Nephron (organoid): ENCODE measurements at regions not wholly inside any gene's neighbourhood (a gene's known extent, or its start where the extent isn't known, plus 50 kb on each side); places are given as distances from the start of the nearest gene placed in this dataset.

Experiments
- H3K27ac Mint-ChIP-seq, 3 experiments: 2 replicates each; pipeline ENCODE4 v1.8.0; 2020; ENCODE audit warnings: mixed read lengths in 3 of 3, mild to moderate bottlenecking in 2 of 3, moderate library complexity in 1 of 3
- H3K27me3 Mint-ChIP-seq: 2 replicates; pipeline ENCODE4 v1.8.0; 2021; ENCODE audit warnings: low read depth, mild to moderate bottlenecking, moderate library complexity, mixed read lengths
- H3K36me3 Mint-ChIP-seq: 2 replicates; pipeline ENCODE4 v1.8.0; 2020; ENCODE audit warnings: low read depth, mixed read lengths
- H3K4me1 Mint-ChIP-seq: 2 replicates; pipeline ENCODE4 v1.8.0; 2020; ENCODE audit warnings: mixed read lengths
- H3K4me3 Mint-ChIP-seq, 3 experiments: 2 replicates each; pipeline ENCODE4 v1.8.0; 2020; ENCODE audit warnings: mild to moderate bottlenecking in 3 of 3, mixed read lengths in 3 of 3, moderate library complexity in 2 of 3
- H3K9me3 Mint-ChIP-seq: 2 replicates; pipeline ENCODE4 v1.8.0; 2020; ENCODE audit warnings: mixed read lengths
- CTCF ChIP-seq, 3 experiments: fragments of 200-600 bp; sonication (generic); IDR thresholded peaks; one replicate each; pipeline ENCODE4 v1.5.0; 2021; ENCODE audit warnings: antibody characterized with exemption in 3 of 3; ENCODE audit not compliant: unreplicated experiment in 3 of 3

DNA sequence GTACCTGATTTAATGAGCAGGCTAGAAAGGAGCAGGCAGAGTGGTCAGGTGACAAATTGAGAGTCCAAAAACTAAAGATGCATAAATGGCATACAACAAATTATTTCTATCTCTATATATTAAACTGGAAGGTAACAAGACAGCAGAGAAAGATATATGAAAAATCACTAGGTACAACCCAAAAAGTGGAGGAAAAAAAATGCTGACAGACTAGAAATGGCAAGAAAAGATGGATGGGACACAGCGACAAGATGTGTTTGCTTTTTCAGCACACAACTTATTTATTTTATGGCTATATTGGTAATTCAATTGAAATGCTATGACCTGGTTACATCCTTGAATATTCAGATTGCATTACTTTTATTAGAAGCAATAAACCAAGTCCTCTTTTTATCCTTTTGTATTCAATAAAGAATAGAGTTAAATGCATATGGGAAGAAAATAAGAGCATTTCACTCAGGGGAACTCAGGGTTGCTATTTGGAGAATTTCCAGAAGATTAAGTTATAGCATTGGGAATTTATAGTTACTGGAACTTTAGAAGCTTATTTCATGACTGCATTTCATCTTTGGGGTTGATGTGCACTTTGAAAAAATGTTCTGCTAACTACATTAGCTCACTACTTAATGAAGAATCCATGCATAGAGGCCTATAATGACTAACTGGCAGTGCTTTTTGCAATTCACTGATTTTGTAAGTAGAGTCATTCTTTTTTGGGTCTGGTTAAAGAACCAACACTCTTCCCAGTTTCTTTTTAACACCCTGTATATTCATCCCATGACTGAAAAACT, 566.6 kb upstream of the TUSC1 start:
- H3K9me3 Mint-ChIP-seq: peaks cover 12% of the 10 kb centered on the region
- no peak overlapping the region for H3K4me3 Mint-ChIP-seq
- peak overlapping the region; percentile 38 to 80 (median 74) for H3K27ac Mint-ChIP-seq
- H3K4me1 Mint-ChIP-seq: peaks cover 44% of the 10 kb centered on the region
- TF ChIP-seq CTCF (IDR thresholded peaks at IDR 0.05; ENCODE audit: unreplicated experiment in 3 of 3): no peak
- no peaks in the 10 kb centered on the region for H3K27me3 Mint-ChIP-seq
- H3K36me3 Mint-ChIP-seq: peaks cover 6% of the 10 kb centered on the region

DNA sequence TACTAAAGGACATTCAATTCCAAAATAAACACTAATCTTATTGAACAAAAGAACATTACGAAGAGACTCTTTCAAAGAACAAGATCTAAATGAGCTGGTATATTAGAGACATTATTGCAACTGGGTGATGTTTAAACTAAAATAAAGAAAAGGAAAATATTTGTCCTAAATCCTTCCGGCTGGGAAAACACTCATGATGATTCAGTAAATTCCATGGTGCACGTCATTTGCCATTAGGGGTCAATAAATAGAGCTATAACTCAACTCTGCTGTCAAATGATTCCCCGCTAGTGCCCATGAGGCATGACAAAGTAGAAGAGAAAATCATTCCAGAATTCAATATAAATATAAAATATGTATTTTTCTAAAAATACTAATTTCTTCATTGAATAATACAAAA, 565.5 kb upstream of the TUSC1 start:
- Mint-ChIP-seq H3K27ac (peak overlapping the region; percentile 3 to 5 (median 4)), H3K4me3 (no peak overlapping the region), H3K9me3 (peaks cover 3% of the 10 kb centered on the region), H3K36me3 (no peaks in the 10 kb centered on the region), H3K27me3 (no peaks in the 10 kb centered on the region), H3K4me1 (peaks cover 44% of the 10 kb centered on the region)
- no peak for TF ChIP-seq CTCF (IDR thresholded peaks at IDR 0.05; ENCODE audit: unreplicated experiment in 3 of 3)

DNA sequence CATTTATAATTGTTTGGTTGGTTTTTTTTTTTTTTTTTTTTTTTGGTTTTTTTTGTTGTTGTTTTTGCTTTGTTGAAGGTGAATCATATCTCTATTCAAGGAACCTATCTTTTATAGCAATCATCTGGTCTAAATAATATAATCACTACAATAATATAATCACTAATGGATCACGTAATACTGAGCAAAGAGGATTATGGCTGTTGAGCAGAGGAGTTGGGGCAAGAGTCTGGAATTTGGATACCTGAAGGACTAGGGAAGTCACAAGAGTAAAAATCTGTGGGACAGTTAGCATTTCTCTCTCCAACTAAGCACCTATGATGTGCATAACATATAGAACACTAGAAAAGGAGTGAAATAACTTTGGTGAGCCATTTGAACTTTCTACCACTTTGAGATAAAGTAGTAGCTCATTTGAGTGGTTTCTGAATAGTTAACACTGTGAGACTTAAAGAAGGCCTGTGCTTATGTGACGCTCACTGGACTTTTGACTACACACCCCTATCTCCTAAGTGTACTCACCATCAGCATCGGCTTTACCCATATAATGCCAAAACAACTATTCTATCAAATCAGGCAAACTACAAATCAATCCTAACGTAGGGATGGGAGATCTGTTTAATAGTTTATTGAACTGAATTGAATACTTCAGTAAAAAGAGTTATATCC, 564.9 kb upstream of the TUSC1 start:
- no peak overlapping the region for H3K4me3 Mint-ChIP-seq
- no peaks in the 10 kb centered on the region for H3K36me3 Mint-ChIP-seq
- no peaks in the 10 kb centered on the region for H3K27me3 Mint-ChIP-seq
- peak overlapping the region; percentile 3 to 5 (median 4) for H3K27ac Mint-ChIP-seq
- TF ChIP-seq CTCF (IDR thresholded peaks at IDR 0.05; ENCODE audit: unreplicated experiment in 3 of 3): no peak
- H3K9me3 Mint-ChIP-seq: no peaks in the 10 kb centered on the region
- peaks cover 44% of the 10 kb centered on the region for H3K4me1 Mint-ChIP-seq

GRCh38 chr9:26240020-26240419, 561.8 kb upstream of the TUSC1 start:
- H3K4me1 Mint-ChIP-seq: peaks cover 27% of the 10 kb centered on the region
- H3K36me3 Mint-ChIP-seq: no peaks in the 10 kb centered on the region
- no peak overlapping the region for H3K4me3 Mint-ChIP-seq
- no peaks in the 10 kb centered on the region for H3K9me3 Mint-ChIP-seq
- H3K27me3 Mint-ChIP-seq: no peaks in the 10 kb centered on the region
- TF ChIP-seq CTCF (IDR thresholded peaks at IDR 0.05; ENCODE audit: unreplicated experiment in 3 of 3): no peak
- H3K27ac Mint-ChIP-seq: no peak overlapping the region

- no peak for TF ChIP-seq CTCF (IDR thresholded peaks at IDR 0.05; ENCODE audit: unreplicated experiment in 3 of 3)
- H3K4me3 Mint-ChIP-seq: no peak overlapping the region
- H3K27me3 Mint-ChIP-seq: no peaks in the 10 kb centered on the region
These were observed 559.0 kb upstream of the TUSC1 start for GRCh38 chr9:26237256-26237655.

More at GRCh38 chr9:26237256-26237655, 559.0 kb upstream of the TUSC1 start:
- peaks cover 18% of the 10 kb centered on the region for H3K4me1 Mint-ChIP-seq
- no peaks in the 10 kb centered on the region for H3K9me3 Mint-ChIP-seq
- peak overlapping the region in 2 of 3 experiments; percentile 8 to 60 for H3K27ac Mint-ChIP-seq
- no peaks in the 10 kb centered on the region for H3K36me3 Mint-ChIP-seq
